COR-L47 (cell line): ENCODE measurements at regions not wholly inside any gene's neighbourhood (a gene's known extent, or its start where the extent isn't known, plus 50 kb on each side); places are given as distances from the start of the nearest gene placed in this dataset.
"Not testable (repeated sequence)": the region's sequence is repeated elsewhere in the genome, so short reads cannot be mapped to it uniquely, and the experiment has no call there.

Source experiments
- DNase-seq: peaks from one replicate; lab custom pipeline; 2025; lab: John Stamatoyannopoulos, UW

DNA sequence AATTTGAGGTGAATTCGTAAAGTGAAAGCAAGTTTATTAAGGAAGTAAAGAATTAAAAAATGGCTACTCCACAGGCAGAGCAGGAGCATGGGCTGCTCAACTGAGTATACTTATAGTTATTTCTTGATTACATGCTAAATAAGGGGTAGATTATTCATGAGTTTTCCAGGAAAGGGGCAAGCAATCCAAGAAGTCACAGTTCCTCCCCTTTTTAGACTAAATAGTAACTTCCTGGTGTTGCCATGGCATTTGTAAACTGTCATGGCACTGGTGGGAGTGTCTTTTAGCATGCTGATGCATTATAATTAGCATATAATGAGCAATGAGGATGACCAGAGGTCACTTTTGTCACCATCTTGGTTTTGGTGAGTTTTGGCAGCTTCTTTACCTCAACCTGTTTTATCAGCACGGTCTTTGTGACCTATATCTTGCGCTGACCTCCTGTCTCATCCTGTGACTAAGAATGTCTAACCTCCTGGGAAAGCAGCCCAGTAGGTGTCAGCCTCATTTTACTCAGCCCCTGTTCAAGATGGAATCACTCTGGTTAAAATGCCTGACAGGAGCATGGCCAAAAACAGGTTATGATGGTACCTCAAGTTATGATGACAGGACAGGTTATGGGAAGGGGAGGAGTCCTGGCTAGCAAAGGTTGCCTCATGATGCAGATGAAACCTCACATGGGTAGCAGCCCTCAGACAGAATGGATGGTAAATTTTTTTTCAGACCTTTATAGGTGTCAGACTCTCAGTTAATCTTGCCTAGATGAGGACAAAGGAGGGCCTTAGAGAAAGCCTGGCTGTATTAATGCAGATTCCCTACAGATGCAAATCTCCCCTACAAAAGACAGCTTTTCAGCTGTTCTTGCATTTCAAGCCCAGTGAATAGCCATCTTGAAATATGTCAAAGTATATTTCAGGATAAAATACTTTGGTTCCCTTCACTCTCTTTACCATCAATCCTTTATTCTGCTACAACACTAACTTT is 49.7 kb downstream of the SIPA1L2 start:
- DNase-seq: no peak

DNA sequence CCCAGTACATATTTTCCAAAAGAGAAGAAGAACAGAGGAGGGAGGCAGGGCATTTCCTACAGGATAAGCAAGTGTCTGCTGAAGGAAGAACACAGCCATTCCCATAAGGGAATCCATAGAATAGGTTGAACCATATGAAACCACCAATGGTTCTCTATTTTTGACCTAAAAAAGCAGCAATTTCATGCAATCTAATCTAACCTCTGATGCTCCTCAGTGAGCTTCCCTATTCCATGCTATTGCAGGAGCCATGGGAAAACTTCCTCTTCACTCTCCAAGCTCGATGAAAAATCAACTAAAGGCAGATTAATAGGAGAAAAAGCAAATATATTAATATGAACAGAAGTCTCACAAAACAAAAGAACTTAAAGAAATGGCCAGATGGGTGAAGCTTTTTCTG is 50.5 kb downstream of the SIPA1L2 start:
- DNase-seq: no peak

GRCh38 chr1:232578651-232579195 is 51.2 kb downstream of the SIPA1L2 start:
- no peak for DNase-seq

DNA sequence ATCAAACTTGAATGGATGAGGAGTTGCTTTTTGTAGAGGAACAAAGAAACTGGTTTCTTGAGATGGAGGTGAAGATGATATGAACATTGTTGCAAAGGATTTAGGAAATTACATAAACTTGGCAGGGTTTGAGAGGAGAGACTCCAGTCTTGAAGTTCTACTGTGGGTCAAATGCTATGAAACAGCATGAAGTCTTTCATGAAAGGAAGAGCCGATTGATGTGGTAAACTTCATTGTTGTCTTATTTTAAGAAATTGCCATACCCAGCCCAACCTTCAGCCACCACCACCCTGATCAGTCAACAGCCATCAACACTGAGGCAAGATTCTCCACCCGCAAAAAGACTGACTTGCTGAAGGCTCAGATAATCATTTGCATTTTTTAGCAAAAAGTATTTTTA is 52.2 kb downstream of the SIPA1L2 start:
- DNase-seq: no peak

- DNase-seq: no peak
These were observed 53.4 kb downstream of the SIPA1L2 start for GRCh38 chr1:232576537-232576936.

- no peak for DNase-seq
These were observed 54.2 kb downstream of the SIPA1L2 start for GRCh38 chr1:232575763-232576040.

- DNase-seq: peak; percentile 18
These were observed 54.8 kb downstream of the SIPA1L2 start for GRCh38 chr1:232574889-232575762.

- no peak for DNase-seq
These were observed 55.9 kb downstream of the SIPA1L2 start for GRCh38 chr1:232574077-232574476.

- DNase-seq: no peak
These were observed 58.4 kb downstream of the SIPA1L2 start for GRCh38 chr1:232571523-232571922.

GRCh38 chr1:232570007-232570406 is 59.9 kb downstream of the SIPA1L2 start:
- no peak for DNase-seq

GRCh38 chr1:232569554-232569921 is 60.4 kb downstream of the SIPA1L2 start:
- DNase-seq: not testable (repeated sequence)

DNA sequence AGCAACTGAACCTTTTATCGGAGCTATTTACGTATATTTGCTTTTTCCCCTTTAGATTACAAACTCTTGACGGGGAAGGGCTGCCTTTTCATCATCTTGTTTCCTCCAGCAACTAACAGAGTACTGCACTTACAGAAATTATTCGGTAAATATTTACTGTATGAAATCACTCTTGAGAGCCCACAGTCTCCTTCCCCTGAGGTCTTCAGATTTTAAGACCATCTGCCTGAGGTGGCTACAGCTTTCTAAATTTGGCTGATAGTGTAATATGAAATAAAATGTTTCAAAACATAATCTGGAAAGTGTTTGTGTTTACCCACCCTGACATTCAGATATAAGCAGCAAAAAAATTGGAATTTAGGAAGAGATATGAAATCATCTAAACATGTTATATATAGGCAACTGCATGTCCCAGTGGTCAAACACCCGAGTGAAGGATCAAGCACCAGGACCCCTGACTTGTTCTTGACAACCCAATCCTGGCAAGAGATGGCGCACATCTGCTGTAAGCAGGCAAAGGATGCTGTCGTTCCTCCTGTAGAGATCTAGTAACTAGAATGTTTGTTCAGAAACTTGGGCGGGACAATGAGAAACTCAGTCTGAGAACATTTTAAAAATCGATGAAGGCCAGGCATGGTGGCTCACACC is 60.9 kb downstream of the SIPA1L2 start:
- DNase-seq: no peak

DNA sequence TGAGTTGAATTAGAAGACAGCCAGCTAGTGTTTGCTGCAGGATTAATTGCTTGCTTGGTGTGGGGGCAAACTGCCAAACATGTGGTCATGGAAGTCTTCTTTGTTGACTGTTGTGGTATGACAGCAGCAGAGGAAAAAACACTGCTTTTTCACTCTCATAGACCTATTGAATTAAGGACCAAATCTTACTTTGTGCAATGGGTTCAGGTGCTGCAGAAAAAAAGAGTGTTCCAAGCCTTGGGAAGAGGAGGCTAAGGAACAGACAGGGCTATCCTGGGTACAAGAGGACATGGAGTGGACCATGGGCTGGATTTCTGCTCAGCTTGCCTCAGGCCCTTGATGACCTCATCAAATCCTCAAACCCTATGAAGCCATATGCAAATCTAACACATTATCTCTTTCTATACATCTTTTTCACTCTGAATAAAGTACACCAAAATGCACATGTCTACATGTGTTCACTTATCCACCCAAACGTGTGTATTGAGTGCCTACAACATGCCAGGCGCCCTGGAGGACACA is 61.5 kb downstream of the SIPA1L2 start:
- peak; percentile 29 for DNase-seq

DNA sequence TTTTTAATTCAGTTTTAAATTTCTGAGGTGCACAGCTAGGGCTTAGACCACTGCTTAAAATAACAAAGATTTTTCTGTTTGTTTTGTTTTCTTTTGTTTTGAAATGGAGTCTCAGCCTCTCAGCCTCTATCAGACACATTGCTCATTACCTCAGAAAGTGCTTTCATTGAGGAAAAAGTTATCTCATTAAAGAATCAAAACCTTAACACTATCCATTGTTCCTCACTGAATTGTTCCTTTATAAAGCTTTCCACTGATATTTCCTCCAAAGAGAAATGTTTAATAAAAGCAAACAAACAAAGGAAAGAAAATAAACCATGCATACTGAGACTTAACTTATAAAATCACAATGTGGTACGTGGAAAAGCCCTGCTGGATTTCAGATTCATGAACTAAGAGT is 63.8 kb downstream of the SIPA1L2 start:
- no peak for DNase-seq

- DNase-seq: no peak
These were observed 67.0 kb downstream of the SIPA1L2 start for GRCh38 chr1:232562855-232563510.

DNA sequence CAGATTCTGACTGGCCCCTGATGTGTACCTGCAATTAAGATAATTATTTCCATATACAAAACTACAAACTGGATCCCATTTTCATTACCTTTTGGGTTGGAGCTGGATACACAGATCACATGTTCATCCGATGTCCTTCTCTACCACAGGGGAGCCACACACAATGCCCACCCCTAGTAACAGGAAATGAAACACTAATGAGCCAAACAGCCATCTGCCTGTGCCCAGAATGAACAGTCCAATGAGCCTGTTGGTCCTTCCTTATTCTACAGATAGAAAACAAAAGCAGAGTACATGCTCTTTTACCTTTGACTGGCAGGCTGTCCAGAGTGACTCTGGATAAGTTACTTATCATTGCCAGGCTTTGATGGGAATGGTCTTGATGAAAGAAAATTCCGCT is 68.6 kb downstream of the SIPA1L2 start:
- no peak for DNase-seq

DNA sequence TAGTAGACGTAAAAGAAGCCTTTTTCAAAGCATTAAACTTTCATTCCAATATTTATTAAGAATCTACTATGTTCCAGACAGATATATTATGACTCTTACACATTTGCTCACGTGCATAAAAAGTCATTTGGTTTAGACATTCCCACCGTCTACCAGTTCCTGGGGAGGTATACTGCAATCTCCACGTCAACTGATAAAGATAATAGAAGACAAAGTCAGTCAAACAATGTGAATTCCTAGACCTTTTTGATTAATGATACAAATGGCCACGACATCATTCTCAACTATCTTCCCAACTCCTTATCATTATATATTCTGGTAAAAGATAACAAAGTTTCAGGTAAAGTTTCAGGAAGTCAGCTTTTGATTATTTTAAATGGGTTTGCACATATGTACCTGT is 69.0 kb downstream of the SIPA1L2 start:
- DNase-seq: no peak

- no peak for DNase-seq
These were observed 71.0 kb downstream of the SIPA1L2 start for GRCh38 chr1:232558954-232559353.

DNA sequence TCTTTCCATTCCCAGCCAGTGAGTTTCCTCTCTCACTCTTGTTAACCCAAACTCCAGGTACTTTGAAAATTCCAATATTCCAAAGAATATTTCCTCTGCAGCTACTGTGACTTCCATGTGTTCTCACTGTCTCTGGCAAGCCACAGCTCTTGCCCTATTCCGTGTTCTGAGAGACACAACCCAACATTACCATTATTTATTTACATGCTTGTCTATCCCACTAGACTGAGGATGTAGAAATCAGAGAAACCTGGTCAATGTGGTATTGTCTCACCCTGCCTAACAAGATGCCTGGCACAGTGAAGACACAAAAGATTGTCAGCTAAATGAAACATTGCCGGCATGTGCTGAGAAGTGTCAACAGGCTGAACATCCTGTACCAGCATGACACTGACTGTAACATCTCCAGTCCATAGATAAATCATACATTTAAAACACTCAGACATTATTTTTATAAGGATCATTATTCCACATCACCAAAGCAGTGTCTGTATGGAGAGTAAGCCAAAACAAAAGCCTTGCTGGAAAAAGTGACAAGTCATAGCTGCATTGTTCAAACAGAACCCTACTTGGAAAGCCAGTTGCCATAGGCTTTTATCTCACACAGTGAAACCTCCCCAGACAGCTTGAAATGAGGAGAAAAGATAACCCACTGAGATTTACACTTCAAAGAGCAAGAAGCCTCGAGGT is 72.3 kb downstream of the SIPA1L2 start:
- peak; percentile 72 for DNase-seq

DNA sequence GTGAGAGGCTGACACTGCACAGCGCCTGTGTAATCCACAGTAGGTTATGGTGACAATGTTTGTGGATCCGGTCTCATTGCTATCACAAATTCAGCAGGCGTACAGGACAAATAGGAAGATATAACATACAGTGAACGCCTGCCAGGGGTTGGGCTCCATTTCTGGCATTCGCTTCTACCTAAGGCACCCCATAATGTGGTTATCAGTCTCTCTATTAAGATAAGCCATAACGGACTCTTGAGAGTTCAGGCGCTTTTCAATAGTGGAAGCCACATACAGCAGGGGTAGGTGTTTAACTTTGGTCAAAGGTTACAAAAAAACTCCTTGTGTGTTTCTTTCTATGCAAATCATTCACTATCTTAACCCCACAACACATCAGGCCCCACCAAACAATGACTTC is 72.8 kb downstream of the SIPA1L2 start:
- no peak for DNase-seq

DNA sequence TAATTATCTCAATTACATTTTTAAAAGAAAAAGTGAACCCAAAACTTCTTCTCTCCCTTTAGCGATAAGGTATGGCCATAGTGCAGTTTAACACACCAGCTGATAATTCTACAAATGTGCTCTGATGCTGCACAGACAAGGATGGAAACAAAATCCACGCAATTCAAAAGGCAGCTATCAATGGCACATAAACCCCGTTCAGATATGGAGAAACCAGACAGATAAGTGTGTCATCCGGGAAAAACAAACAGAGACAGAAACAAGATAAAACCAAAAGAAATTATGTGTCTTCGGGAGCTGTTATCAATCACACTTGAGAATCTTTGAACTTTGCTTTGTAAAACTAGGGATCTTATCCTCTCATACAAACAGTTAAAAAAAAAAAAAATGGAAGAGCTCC is 73.6 kb downstream of the SIPA1L2 start:
- DNase-seq: no peak
